ENCODE measurements at regions not wholly inside any gene's neighbourhood (a gene's known extent, or its start where the extent isn't known, plus 50 kb on each side); places are given as distances from the start of the nearest gene placed in this dataset.
A peak's percentile ranks its signal among the peaks of the same experiment; 100 is the strongest.

- 42 to 65% (median 47%) methylated on average over 7 to 10 of the region's 10 CpGs for WGBS, 3 donors
- DNase-seq, result peak in 3 of 5 donors; percentile 15 to 26 (median 20)
Observed at GRCh38 chr3:127037971-127038446, 55.1 kb downstream of the PLXNA1 start.

GRCh38 chr3:127038466-127038865 lies 55.6 kb downstream of the PLXNA1 start:
- Histone ChIP-seq H3K4me3 (no peak overlapping the region), H3K27me3 (no peaks in the 10 kb centered on the region), H3K27ac (no peak overlapping the region), H3K9me3 (no peaks in the 10 kb centered on the region), H3K36me3 (no peaks in the 10 kb centered on the region), H3K4me1 (ENCODE audit: insufficient read depth) (peaks cover 3% of the 10 kb centered on the region)
- 41 to 67% (median 57%) methylated on average over 14 of the region's 14 CpGs for WGBS, 3 donors
- DNase-seq, result peak in 1 of 5 donors; percentile 25
- TF ChIP-seq, protein P1, sequence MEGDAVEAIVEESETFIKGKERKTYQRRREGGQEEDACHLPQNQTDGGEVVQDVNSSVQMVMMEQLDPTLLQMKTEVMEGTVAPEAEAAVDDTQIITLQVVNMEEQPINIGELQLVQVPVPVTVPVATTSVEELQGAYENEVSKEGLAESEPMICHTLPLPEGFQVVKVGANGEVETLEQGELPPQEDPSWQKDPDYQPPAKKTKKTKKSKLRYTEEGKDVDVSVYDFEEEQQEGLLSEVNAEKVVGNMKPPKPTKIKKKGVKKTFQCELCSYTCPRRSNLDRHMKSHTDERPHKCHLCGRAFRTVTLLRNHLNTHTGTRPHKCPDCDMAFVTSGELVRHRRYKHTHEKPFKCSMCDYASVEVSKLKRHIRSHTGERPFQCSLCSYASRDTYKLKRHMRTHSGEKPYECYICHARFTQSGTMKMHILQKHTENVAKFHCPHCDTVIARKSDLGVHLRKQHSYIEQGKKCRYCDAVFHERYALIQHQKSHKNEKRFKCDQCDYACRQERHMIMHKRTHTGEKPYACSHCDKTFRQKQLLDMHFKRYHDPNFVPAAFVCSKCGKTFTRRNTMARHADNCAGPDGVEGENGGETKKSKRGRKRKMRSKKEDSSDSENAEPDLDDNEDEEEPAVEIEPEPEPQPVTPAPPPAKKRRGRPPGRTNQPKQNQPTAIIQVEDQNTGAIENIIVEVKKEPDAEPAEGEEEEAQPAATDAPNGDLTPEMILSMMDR (IDR thresholded peaks at IDR 0.05), result no peak
- no peak for TF ChIP-seq POLR2A (IDR thresholded peaks at IDR 0.05)
- TF ChIP-seq EP300 (IDR thresholded peaks at IDR 0.05), result no peak
- intact Hi-C loops (cut with DNase I), result no loop called here

More at GRCh38 chr3:127037971-127038446, 55.1 kb downstream of the PLXNA1 start:
- H3K9me3 ChIP-seq, result no peaks in the 10 kb centered on the region
- H3K4me1 ChIP-seq (ENCODE audit: insufficient read depth), result peaks cover 3% of the 10 kb centered on the region
- no peaks in the 10 kb centered on the region for H3K36me3 ChIP-seq
- H3K27ac ChIP-seq, result no peak overlapping the region
- TF ChIP-seq, protein P1 (IDR thresholded peaks at IDR 0.05), result no peak
- TF ChIP-seq POLR2A (IDR thresholded peaks at IDR 0.05) (no peak), EP300 (IDR thresholded peaks at IDR 0.05) (no peak)
- H3K27me3 ChIP-seq, result no peaks in the 10 kb centered on the region
- intact Hi-C loops (cut with DNase I), result no loop called here
- H3K4me3 ChIP-seq, result no peak overlapping the region

- TF ChIP-seq EP300 (IDR thresholded peaks at IDR 0.05) (no peak), POLR2A (IDR thresholded peaks at IDR 0.05) (no peak)
- TF ChIP-seq, protein P1 (IDR thresholded peaks at IDR 0.05), result no peak
- H3K4me3 ChIP-seq, result no peak overlapping the region
- DNase-seq, result peak in 2 of 5 donors; percentile 22 to 25
- no peaks in the 10 kb centered on the region for H3K9me3 ChIP-seq
- H3K27ac ChIP-seq, result no peak overlapping the region
- no peaks in the 10 kb centered on the region for H3K36me3 ChIP-seq
- H3K27me3 ChIP-seq, result no peaks in the 10 kb centered on the region
- intact Hi-C loops (cut with DNase I), result no loop called here
- 76 to 86% (median 81%) methylated on average over 12 of the region's 12 CpGs for WGBS, 3 donors
- H3K4me1 ChIP-seq (ENCODE audit: insufficient read depth), result peaks cover 3% of the 10 kb centered on the region
Observed at GRCh38 chr3:127038923-127039581, 56.1 kb downstream of the PLXNA1 start.

DNA sequence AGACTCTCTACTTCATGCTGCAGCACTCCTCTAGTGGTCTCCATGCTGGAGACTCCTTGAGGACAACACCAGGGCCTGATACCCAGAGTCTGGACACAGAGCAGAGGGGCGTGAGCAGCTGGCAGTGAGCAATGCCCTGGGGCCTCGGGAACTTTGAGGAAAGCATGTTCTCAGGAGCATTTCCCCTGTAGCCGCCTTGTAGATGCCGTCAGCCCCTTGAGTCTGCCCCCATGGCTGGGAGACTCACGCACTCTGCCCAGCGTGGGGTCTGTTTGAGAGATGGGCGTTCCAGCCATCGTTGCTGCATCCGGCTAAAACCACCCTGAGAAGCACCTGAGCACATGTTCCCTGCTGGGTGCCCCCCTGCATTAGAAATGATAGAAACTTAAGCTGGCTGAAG lies 56.8 kb downstream of the PLXNA1 start:
- TF ChIP-seq POLR2A (IDR thresholded peaks at IDR 0.05) (no peak), EP300 (IDR thresholded peaks at IDR 0.05) (no peak)
- TF ChIP-seq, protein P1 (IDR thresholded peaks at IDR 0.05), result no peak
- H3K36me3 ChIP-seq, result no peaks in the 10 kb centered on the region
- DNase-seq, result no peak
- intact Hi-C loops (cut with DNase I), result no loop called here
- H3K27me3 ChIP-seq, result no peaks in the 10 kb centered on the region
- 88 to 90% (median 88%) methylated on average over 9 of the region's 9 CpGs for WGBS, 3 donors
- H3K9me3 ChIP-seq, result no peaks in the 10 kb centered on the region
- H3K27ac ChIP-seq, result no peak overlapping the region
- H3K4me1 ChIP-seq (ENCODE audit: insufficient read depth), result peaks cover 3% of the 10 kb centered on the region
- H3K4me3 ChIP-seq, result no peak overlapping the region

Measured in ovary (tissue), 7 donors.